Esophagus muscularis mucosa (tissue), 4 donors: ENCODE measurements at regions not wholly inside any gene's neighbourhood (a gene's known extent, or its start where the extent isn't known, plus 50 kb on each side); places are given as distances from the start of the nearest gene placed in this dataset.
A peak's percentile ranks its signal among the peaks of the same experiment; 100 is the strongest.

Source experiments
- DNase-seq: peaks from one replicate; pipeline ENCODE4 v3.0.0-alpha.2; 2017; ENCODE audit errors: extremely low spot score
- H3K27ac ChIP-seq, 4 donors: fragments of 200-600 bp; sonication (generic); replicated peaks in 1 of 4; 1 replicate in 3 of 4; 2 replicates in 1 of 4; pipeline ENCODE4 v1.5.1; 2016 to 2019; ENCODE audit warnings: mild to moderate bottlenecking in 1 of 4
- H3K27me3 ChIP-seq, 4 donors: fragments of 200-600 bp; sonication (generic); one replicate each; pipeline versions ENCODE4 v1.5.1 to v1.6.0; 2016 to 2019
- H3K36me3 ChIP-seq, 4 donors: fragments of 200-600 bp; sonication (generic); one replicate each; pipeline ENCODE4 v1.5.1; 2016 to 2019
- H3K4me1 ChIP-seq, 4 donors: fragments of 200-600 bp; sonication (generic); one replicate each; pipeline ENCODE4 v1.5.1; 2016 to 2019
- H3K4me3 ChIP-seq, 4 donors: fragments of 200-600 bp; sonication (generic); 1 replicate in 2 of 4; 2 replicates in 2 of 4; pipeline ENCODE4 v1.5.1; 2016 to 2019; ENCODE audit warnings: mild to moderate bottlenecking in 4 of 4, moderate library complexity in 1 of 4
- H3K9me3 ChIP-seq, 4 donors: fragments of 200-600 bp; sonication (generic); 1 replicate in 3 of 4; 2 replicates in 1 of 4; pipeline ENCODE4 v1.5.1; 2016 to 2019
- CTCF ChIP-seq, 3 experiments: fragments of 200-600 bp in 2 of 3; fragments of 450-650 bp in 1 of 3; sonication (generic) in 2 of 3; IDR thresholded peaks; one replicate each; pipeline ENCODE4 v1.5.1; 2017 to 2019; ENCODE audit warnings: antibody characterized with exemption in 3 of 3, mild to moderate bottlenecking in 2 of 3, moderate library complexity in 1 of 3
- EP300 ChIP-seq: sonication (generic); formaldehyde crosslinking; IDR thresholded peaks from one replicate; pipeline ENCODE4 v1.6.1; 2017; ENCODE audit warnings: antibody characterized with exemption
- POLR2A ChIP-seq: fragments of 450-650 bp; IDR thresholded peaks from one replicate; pipeline ENCODE4 v1.6.1; 2017; ENCODE audit warnings: antibody characterized with exemption, moderate library complexity, mild to moderate bottlenecking, low read depth
- POLR2AphosphoS5 ChIP-seq, 2 donors: sonication (generic); formaldehyde crosslinking; IDR thresholded peaks; one replicate each; pipeline ENCODE4 v1.6.1; 2017; ENCODE audit warnings: antibody characterized with exemption in 2 of 2
- WGBS: methylation state at CpG from one replicate; pipeline ENCODE4 v1.1.5; 2018; 5-methylcytosine and 5-hydroxymethylcytosine counted together
- intact Hi-C: fragments of 100-400 bp; cut with DNase I; formaldehyde crosslinking; loops from one replicate; pipeline ENCODE4 v1.15.1; 2023

GRCh38 chr6:78615430-78615904, 251.9 kb upstream of the IRAK1BP1 start:
- no peak for DNase-seq
- TF ChIP-seq CTCF (IDR thresholded peaks at IDR 0.05) (no peak), POLR2AphosphoS5 (IDR thresholded peaks at IDR 0.05) (no peak), POLR2A (no peak), EP300 (no peak)
- no peaks in the 10 kb centered on the region for H3K36me3 ChIP-seq
- H3K4me3 ChIP-seq, result no peak overlapping the region
- WGBS, result 94% methylated on average over 1 of the region's 1 CpG
- H3K27ac ChIP-seq, result no peak overlapping the region
- no peaks in the 10 kb centered on the region for H3K9me3 ChIP-seq
- H3K4me1 ChIP-seq, result no peaks in the 10 kb centered on the region
- no peaks in the 10 kb centered on the region for H3K27me3 ChIP-seq
- intact Hi-C loops, result no loop called here

GRCh38 chr6:78618970-78619369, 248.4 kb upstream of the IRAK1BP1 start:
- H3K27ac ChIP-seq, result no peak overlapping the region
- no peaks in the 10 kb centered on the region for H3K4me1 ChIP-seq
- H3K9me3 ChIP-seq, result no peaks in the 10 kb centered on the region
- TF ChIP-seq EP300, result no peak
- no peak for TF ChIP-seq POLR2AphosphoS5 (IDR thresholded peaks at IDR 0.05)
- no peak for TF ChIP-seq POLR2A
- no peak for TF ChIP-seq CTCF (IDR thresholded peaks at IDR 0.05)
- intact Hi-C loops, result no loop called here
- H3K27me3 ChIP-seq, result no peaks in the 10 kb centered on the region
- no peaks in the 10 kb centered on the region for H3K36me3 ChIP-seq
- DNase-seq, result no peak
- 32% methylated on average over 2 of the region's 2 CpGs for WGBS
- H3K4me3 ChIP-seq, result no peak overlapping the region

- Histone ChIP-seq H3K27me3 (no peaks in the 10 kb centered on the region), H3K9me3 (no peaks in the 10 kb centered on the region), H3K4me3 (no peak overlapping the region), H3K27ac (no peak overlapping the region), H3K4me1 (no peaks in the 10 kb centered on the region), H3K36me3 (no peaks in the 10 kb centered on the region)
- intact Hi-C loops, result no loop called here
- TF ChIP-seq POLR2AphosphoS5 (IDR thresholded peaks at IDR 0.05) (no peak), POLR2A (no peak), EP300 (no peak), CTCF (IDR thresholded peaks at IDR 0.05) (no peak)
- no peak for DNase-seq
These were observed 243.8 kb upstream of the IRAK1BP1 start for GRCh38 chr6:78623554-78623953.

- H3K27ac ChIP-seq, result no peak overlapping the region
- peaks cover 0 to 10% (median 2%) of the 10 kb centered on the region in 4 donors for H3K4me1 ChIP-seq
- WGBS, result 10% methylated on average over 21 of the region's 27 CpGs
- no peak for TF ChIP-seq EP300
- TF ChIP-seq POLR2AphosphoS5 (IDR thresholded peaks at IDR 0.05), result no peak
- TF ChIP-seq POLR2A, result no peak
- no peak for TF ChIP-seq CTCF (IDR thresholded peaks at IDR 0.05)
- intact Hi-C loops, result no loop called here
- no peaks in the 10 kb centered on the region for H3K36me3 ChIP-seq
- H3K9me3 ChIP-seq, result no peaks in the 10 kb centered on the region
- H3K4me3 ChIP-seq, result peak overlapping the region; percentile 46 to 50 (median 48)
- no peaks in the 10 kb centered on the region for H3K27me3 ChIP-seq
- no peak for DNase-seq
These were observed 238.1 kb upstream of the IRAK1BP1 start for GRCh38 chr6:78629154-78629721.

- peak overlapping the region in 3 of 4 donors; percentile 46 to 48 (median 47) for H3K4me3 ChIP-seq
- WGBS, result 91% methylated on average over 22 of the region's 22 CpGs
- no peaks in the 10 kb centered on the region for H3K27me3 ChIP-seq
- no peak for DNase-seq
- no peaks in the 10 kb centered on the region for H3K36me3 ChIP-seq
- peaks cover 0 to 10% (median 2%) of the 10 kb centered on the region in 4 donors for H3K4me1 ChIP-seq
- H3K27ac ChIP-seq, result no peak overlapping the region
- no peaks in the 10 kb centered on the region for H3K9me3 ChIP-seq
- TF ChIP-seq POLR2AphosphoS5 (IDR thresholded peaks at IDR 0.05), result no peak
- TF ChIP-seq EP300, result no peak
- TF ChIP-seq CTCF (IDR thresholded peaks at IDR 0.05), result no peak
- no peak for TF ChIP-seq POLR2A
- intact Hi-C loops, result no loop called here
These were observed 237.5 kb upstream of the IRAK1BP1 start for GRCh38 chr6:78629836-78630235.
